ENCODE measurements at regions not wholly inside any gene's neighbourhood (a gene's known extent, or its start where the extent isn't known, plus 50 kb on each side); places are given as distances from the start of the nearest gene placed in this dataset.

- no peaks in the 10 kb centered on the region for H3K4me1 ChIP-seq (ENCODE audit: insufficient read depth, low read length)
- H3K27me3 ChIP-seq (ENCODE audit: control insufficient read depth in 1 of 2, insufficient read depth in 2 of 2, low read length in 2 of 2), result no peaks in the 10 kb centered on the region
- H3K27ac ChIP-seq (ENCODE audit: low read depth in 1 of 2, low read length in 2 of 2), result no peak overlapping the region
- Mint-ChIP-seq H3K4me3 (no peak overlapping the region), H3K27ac (no peak overlapping the region), H3K4me1 (ENCODE audit: low read depth) (no peaks in the 10 kb centered on the region), H3K27me3 (no peaks in the 10 kb centered on the region), H3K9me3 (no peaks in the 10 kb centered on the region), H3K36me3 (ENCODE audit: low read depth) (no peaks in the 10 kb centered on the region)
- POLR2A ChIA-PET, result no interaction called here
- no peak for TF ChIP-seq CTCF (IDR thresholded peaks at IDR 0.05)
- CTCF ChIA-PET, result no interaction called here
- intact Hi-C loops (cut with DNase I, micrococcal nuclease), result no loop called here
- H3K9me3 ChIP-seq (ENCODE audit: control insufficient read depth in 1 of 2, insufficient read depth in 1 of 2, low read length in 2 of 2), result no peaks in the 10 kb centered on the region
- DNase-seq (no peak), ATAC-seq (ENCODE audit: poor library complexity) (no peak)
- H3K36me3 ChIP-seq (ENCODE audit: insufficient read depth, low read length), result no peaks in the 10 kb centered on the region
- H3K4me3 ChIP-seq (ENCODE audit: low read length), result no peak overlapping the region
Measured at GRCh38 chr18:7476386-7476785, 90.7 kb upstream of the PTPRM start.

- ATAC-seq (ENCODE audit: poor library complexity), result no peak
- H3K27ac Mint-ChIP-seq, result no peak overlapping the region
- intact Hi-C loops (cut with DNase I, micrococcal nuclease), result no loop called here
- no peaks in the 10 kb centered on the region for H3K36me3 Mint-ChIP-seq (ENCODE audit: low read depth)
- H3K27ac ChIP-seq (ENCODE audit: low read depth in 1 of 2, low read length in 2 of 2), result no peak overlapping the region
- H3K9me3 ChIP-seq (ENCODE audit: control insufficient read depth in 1 of 2, insufficient read depth in 1 of 2, low read length in 2 of 2), result no peaks in the 10 kb centered on the region
- no peaks in the 10 kb centered on the region for H3K4me1 Mint-ChIP-seq (ENCODE audit: low read depth)
- no peaks in the 10 kb centered on the region for H3K27me3 ChIP-seq (ENCODE audit: control insufficient read depth in 1 of 2, insufficient read depth in 2 of 2, low read length in 2 of 2)
- H3K36me3 ChIP-seq (ENCODE audit: insufficient read depth, low read length), result no peaks in the 10 kb centered on the region
- H3K4me3 ChIP-seq (ENCODE audit: low read length), result no peak overlapping the region
- TF ChIP-seq CTCF (IDR thresholded peaks at IDR 0.05), result no peak
- H3K4me1 ChIP-seq (ENCODE audit: insufficient read depth, low read length), result no peaks in the 10 kb centered on the region
- ChIA-PET CTCF (no interaction called here), POLR2A (no interaction called here)
- no peak overlapping the region for H3K4me3 Mint-ChIP-seq
- DNase-seq, result no peak
- no peaks in the 10 kb centered on the region for H3K9me3 Mint-ChIP-seq
- no peaks in the 10 kb centered on the region for H3K27me3 Mint-ChIP-seq
Measured at GRCh38 chr18:7479756-7480155, 87.4 kb upstream of the PTPRM start.

- Histone ChIP-seq H3K36me3 (ENCODE audit: insufficient read depth, low read length) (no peaks in the 10 kb centered on the region), H3K27me3 (ENCODE audit: control insufficient read depth in 1 of 2, insufficient read depth in 2 of 2, low read length in 2 of 2) (no peaks in the 10 kb centered on the region), H3K4me3 (ENCODE audit: low read length) (no peak overlapping the region), H3K4me1 (ENCODE audit: insufficient read depth, low read length) (no peaks in the 10 kb centered on the region), H3K27ac (ENCODE audit: low read depth in 1 of 2, low read length in 2 of 2) (no peak overlapping the region), H3K9me3 (ENCODE audit: control insufficient read depth in 1 of 2, insufficient read depth in 1 of 2, low read length in 2 of 2) (no peaks in the 10 kb centered on the region)
- intact Hi-C loops (cut with DNase I, micrococcal nuclease), result no loop called here
- Mint-ChIP-seq H3K4me3 (no peak overlapping the region), H3K36me3 (ENCODE audit: low read depth) (no peaks in the 10 kb centered on the region), H3K27ac (no peak overlapping the region), H3K9me3 (no peaks in the 10 kb centered on the region), H3K27me3 (no peaks in the 10 kb centered on the region), H3K4me1 (ENCODE audit: low read depth) (no peaks in the 10 kb centered on the region)
- ChIA-PET CTCF (no interaction called here), POLR2A (no interaction called here)
- DNase-seq, result no peak
- TF ChIP-seq CTCF (IDR thresholded peaks at IDR 0.05), result no peak
- ATAC-seq (ENCODE audit: poor library complexity), result no peak
Measured at GRCh38 chr18:7480879-7481278, 86.2 kb upstream of the PTPRM start.

All from CD4-positive, alpha-beta T cell (primary cell).